AG04449 (cell line): ENCODE measurements at regions not wholly inside any gene's neighbourhood (a gene's known extent, or its start where the extent isn't known, plus 50 kb on each side); places are given as distances from the start of the nearest gene placed in this dataset.

Source experiments
- CTCF ChIA-PET: fragments of 350-600 bp; formaldehyde crosslinking; extraction: SDS; loops from one replicate; lab custom pipeline; 2021; ENCODE audit warnings: antibody characterized with exemption; lab: Yijun Ruan, JAX
- POLR2A ChIA-PET: fragments of 400-600, 350-600 bp; formaldehyde crosslinking; extraction: SDS; loops from one replicate; lab custom pipeline; 2020; ENCODE audit warnings: antibody characterized with exemption, inconsistent platforms; lab: Yijun Ruan, JAX
- DNase-seq: peaks from one replicate; pipeline ENCODE4 v3.0.0-alpha.2; 2010; ENCODE audit warnings: low read depth, low spot score
- H3K4me3 ChIP-seq: 2 replicates; pipeline ENCODE4 v1.5.1; 2011; ENCODE audit warnings: low read depth, mild to moderate bottlenecking, control low read depth, low read length
- TF ChIP-seq, protein P1 (sequence below): IDR thresholded peaks from one replicate; pipeline ENCODE4 v1.5.1; 2011; ENCODE audit warnings: mild to moderate bottlenecking, moderate library complexity, low read length, control low read depth, inconsistent platforms; ENCODE audit not compliant: insufficient read depth; ENCODE audit errors: missing control alignments

DNA sequence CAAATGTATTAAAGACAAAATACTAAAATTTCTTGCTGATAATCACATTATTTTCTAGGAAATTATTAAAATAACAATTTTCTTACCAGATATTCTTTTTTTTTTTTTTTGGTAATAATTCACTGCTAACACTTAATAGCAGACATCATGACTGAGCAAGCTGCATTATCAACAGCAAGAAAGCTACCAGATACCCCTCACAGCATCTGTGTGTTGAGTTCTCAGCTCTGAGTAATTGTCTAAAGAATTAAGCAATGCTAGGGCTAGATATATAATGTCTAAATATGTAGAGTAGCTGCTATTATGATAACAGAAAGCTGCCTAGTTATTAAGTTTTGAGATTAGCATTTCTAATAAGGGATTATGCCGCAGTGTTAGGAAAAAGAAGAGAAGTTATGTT lies 754.3 kb upstream of the PKDCC start:
- H3K4me3 ChIP-seq: no peak overlapping the region
- TF ChIP-seq, protein P1, sequence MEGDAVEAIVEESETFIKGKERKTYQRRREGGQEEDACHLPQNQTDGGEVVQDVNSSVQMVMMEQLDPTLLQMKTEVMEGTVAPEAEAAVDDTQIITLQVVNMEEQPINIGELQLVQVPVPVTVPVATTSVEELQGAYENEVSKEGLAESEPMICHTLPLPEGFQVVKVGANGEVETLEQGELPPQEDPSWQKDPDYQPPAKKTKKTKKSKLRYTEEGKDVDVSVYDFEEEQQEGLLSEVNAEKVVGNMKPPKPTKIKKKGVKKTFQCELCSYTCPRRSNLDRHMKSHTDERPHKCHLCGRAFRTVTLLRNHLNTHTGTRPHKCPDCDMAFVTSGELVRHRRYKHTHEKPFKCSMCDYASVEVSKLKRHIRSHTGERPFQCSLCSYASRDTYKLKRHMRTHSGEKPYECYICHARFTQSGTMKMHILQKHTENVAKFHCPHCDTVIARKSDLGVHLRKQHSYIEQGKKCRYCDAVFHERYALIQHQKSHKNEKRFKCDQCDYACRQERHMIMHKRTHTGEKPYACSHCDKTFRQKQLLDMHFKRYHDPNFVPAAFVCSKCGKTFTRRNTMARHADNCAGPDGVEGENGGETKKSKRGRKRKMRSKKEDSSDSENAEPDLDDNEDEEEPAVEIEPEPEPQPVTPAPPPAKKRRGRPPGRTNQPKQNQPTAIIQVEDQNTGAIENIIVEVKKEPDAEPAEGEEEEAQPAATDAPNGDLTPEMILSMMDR: no peak
- ChIA-PET CTCF (no interaction called here), POLR2A (no interaction called here)
- DNase-seq: no peak

DNA sequence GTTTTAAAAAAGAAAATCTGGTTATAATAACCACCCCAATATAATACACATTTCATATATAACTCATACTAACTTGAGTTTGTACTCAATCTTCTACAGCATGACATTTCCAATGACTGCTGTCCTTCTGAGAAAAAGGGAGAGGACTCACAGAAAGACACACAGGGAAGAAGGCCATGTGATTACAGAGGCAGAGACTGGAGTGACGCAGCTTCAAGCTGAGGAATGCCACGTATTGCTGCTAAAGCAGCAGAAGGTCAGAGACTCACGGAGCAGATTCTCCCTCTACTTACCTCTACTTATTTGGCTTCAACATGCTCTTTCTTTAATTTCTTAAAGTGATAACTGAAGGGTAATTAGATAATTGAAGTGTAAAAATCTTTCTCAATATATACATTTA lies 753.5 kb upstream of the PKDCC start:
- ChIA-PET POLR2A (no interaction called here), CTCF (no interaction called here)
- no peak overlapping the region for H3K4me3 ChIP-seq
- no peak for DNase-seq
- TF ChIP-seq, protein P1: no peak

DNA sequence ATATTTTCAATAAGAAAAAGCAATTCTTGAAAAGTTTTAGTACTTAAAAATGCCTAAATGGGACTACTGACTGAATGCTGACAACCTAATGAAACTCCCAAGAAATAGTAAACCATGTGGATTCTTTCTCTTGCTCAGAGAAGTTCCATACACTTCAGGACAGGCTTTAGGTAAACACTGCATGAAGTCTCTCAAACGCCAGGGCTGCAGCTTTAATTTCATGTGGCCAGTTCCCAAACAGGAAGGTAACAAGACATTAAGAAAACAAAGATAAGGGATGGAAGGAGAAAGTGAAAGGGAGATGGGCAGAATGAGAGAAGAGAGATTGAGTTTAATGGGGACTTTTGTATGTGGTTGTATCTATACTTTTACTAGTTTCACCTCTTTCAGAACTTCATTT lies 734.7 kb upstream of the PKDCC start:
- no peak for DNase-seq
- ChIA-PET CTCF (no interaction called here), POLR2A (no interaction called here)
- TF ChIP-seq, protein P1: no peak
- H3K4me3 ChIP-seq: no peak overlapping the region

DNA sequence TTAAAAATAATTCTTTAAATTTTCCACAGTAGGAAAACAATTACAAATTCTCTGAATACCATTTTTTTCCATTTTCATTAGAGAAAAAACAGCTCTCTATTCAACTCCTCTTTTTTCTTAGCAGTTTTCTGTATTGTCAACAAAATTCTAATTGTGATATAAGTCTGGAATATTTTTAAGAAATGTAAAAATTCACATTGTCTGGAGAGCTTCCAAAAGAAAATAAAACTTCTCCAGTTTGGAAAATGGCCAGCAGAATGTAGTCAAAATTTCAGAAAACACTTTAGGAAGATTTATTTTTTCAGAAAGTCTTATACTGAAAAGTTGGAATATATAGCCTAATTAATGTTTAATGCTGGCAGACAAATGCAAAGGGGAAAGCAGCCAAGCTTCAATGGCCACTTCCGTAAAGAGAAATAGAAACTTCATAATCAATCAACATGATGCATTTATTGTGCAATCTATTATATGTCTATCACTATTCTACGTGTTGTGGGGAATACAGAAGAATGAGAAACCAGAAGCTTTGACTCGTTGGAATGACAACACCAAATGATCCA lies 733.2 kb upstream of the PKDCC start:
- POLR2A ChIA-PET: no interaction called here
- no peak overlapping the region for H3K4me3 ChIP-seq
- DNase-seq: no peak
- TF ChIP-seq, protein P1: no peak
- CTCF ChIA-PET: no interaction called here

DNA sequence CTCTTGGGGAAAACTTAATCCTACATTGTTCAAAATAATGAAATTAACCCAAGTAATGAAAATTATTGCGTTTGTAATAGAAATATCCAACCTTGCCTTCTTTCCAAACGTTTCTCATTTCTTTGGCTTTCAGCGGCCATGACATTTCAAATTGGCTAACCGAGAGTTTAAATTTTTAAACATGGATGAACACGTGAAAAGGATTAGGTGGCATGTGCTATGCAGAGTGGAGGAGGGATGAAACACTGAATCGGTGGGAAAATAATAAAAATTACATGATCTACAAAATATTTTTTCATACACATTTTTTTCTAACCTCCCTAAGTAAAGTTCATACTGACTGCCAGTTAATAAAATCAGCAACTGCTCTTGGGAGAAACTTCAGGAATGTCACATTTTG lies 728.4 kb upstream of the PKDCC start:
- TF ChIP-seq, protein P1: no peak
- CTCF ChIA-PET: no interaction called here
- POLR2A ChIA-PET: no interaction called here
- DNase-seq: no peak
- H3K4me3 ChIP-seq: no peak overlapping the region

DNA sequence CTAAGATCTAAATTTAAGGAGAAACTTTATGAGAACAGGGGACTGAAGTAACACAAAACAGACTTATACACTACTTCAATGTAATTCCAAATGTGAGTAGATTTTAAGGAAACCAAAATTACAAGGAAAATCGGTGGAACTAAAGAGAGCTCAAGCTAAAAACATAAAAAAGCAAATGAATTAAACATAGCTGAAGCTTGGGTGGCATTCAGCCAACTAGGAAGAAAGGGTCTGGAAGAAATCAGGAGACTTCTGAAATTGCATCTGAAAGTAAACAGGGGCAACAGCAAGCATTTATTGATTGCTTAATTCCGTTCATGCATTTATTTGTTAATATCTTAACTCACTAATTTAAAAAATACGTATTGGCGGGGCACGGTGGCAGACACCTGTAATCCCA lies 727.3 kb upstream of the PKDCC start:
- TF ChIP-seq, protein P1: no peak
- no peak overlapping the region for H3K4me3 ChIP-seq
- no peak for DNase-seq
- POLR2A ChIA-PET: no interaction called here
- CTCF ChIA-PET: no interaction called here
